ENCODE measurements at regions not wholly inside any gene's neighbourhood (a gene's known extent, or its start where the extent isn't known, plus 50 kb on each side); places are given as distances from the start of the nearest gene placed in this dataset.

DNA sequence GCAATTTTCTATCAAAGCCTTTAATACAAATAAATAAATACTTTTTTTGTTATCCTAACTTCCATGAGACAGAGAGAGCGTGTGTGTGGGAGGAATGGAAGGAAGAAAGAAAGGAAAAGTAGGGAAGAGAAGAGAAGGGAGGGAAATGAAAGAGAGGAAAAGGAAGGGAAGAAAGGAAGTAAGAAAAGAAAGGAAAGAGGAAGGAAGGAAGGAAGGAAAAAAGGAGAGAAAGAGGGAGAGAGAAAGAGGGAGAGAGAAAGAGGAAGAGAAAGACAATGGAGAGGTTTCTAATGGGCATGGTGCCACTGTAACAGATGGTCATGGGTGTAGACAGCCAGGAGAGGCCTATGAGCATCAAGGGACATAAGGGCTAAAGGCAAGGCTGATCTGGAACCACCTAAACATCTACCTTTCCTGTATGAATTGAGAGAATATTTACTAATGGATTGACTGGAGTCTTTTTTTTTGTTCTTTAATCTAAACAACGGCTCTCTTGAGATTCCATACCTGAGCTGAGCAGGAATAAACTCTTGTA is 234.9 kb downstream of the PTPRC start:
- TF ChIP-seq, protein P1, sequence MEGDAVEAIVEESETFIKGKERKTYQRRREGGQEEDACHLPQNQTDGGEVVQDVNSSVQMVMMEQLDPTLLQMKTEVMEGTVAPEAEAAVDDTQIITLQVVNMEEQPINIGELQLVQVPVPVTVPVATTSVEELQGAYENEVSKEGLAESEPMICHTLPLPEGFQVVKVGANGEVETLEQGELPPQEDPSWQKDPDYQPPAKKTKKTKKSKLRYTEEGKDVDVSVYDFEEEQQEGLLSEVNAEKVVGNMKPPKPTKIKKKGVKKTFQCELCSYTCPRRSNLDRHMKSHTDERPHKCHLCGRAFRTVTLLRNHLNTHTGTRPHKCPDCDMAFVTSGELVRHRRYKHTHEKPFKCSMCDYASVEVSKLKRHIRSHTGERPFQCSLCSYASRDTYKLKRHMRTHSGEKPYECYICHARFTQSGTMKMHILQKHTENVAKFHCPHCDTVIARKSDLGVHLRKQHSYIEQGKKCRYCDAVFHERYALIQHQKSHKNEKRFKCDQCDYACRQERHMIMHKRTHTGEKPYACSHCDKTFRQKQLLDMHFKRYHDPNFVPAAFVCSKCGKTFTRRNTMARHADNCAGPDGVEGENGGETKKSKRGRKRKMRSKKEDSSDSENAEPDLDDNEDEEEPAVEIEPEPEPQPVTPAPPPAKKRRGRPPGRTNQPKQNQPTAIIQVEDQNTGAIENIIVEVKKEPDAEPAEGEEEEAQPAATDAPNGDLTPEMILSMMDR (IDR thresholded peaks at IDR 0.05; ENCODE audit: low read depth, low read length), result no peak
- DNase-seq (ENCODE audit: low read depth, low spot score), result no peak
- no peak overlapping the region for H3K4me3 ChIP-seq (ENCODE audit: low read depth, low read length)
- in situ Hi-C loops (cut with HindIII; ENCODE audit: low sequenced_read_pairs), result no loop called here

DNA sequence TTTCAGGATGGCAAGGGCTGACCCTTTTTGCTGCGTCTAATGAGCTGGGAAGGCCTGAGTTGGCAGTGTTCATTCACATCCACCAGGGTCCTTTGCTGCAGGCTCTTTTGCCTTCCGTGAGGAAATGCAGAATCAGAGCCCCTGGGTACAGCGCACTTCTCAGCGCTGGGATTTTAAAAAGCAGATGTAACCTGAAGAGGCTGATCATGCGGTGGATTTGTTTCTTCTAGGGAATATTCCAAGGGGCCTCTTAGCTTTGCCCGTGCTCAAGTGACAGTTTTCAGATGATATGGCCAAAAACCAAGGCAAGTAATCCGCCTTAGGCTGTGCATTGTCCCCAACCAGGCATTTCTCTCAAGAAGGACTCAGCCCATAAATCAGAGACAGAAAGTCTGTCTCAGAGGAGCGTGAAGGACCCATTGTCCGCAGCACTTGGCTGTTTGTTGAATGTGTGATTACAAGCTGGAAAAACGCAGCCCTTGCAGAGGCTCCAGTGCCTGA is 237.6 kb downstream of the PTPRC start:
- in situ Hi-C loops (cut with HindIII; ENCODE audit: low sequenced_read_pairs), result no loop called here
- TF ChIP-seq, protein P1 (IDR thresholded peaks at IDR 0.05; ENCODE audit: low read depth, low read length), result no peak
- H3K4me3 ChIP-seq (ENCODE audit: low read depth, low read length), result no peak overlapping the region
- peak; percentile 34 for DNase-seq (ENCODE audit: low read depth, low spot score)

DNA sequence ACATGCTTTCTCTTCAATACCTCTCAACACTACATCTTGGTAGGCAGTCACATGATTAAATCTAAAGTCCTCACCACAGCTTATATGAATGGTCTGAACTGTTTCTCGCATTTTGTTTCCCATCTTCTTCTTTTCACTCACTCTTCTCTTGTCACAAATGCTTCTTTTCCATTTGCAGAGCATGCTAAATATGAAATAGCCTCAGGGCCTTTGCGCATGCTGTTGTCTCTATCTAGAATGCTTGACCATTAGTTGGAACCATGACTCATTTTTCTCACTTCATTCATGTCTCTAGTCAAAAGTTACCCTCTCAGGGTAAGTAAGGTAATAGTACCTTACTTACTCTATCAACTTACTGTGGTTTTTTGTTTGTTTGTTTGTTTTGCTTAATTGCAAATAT is 239.7 kb downstream of the PTPRC start:
- in situ Hi-C loops (cut with HindIII; ENCODE audit: low sequenced_read_pairs), result no loop called here
- no peak for DNase-seq (ENCODE audit: low read depth, low spot score)
- no peak overlapping the region for H3K4me3 ChIP-seq (ENCODE audit: low read depth, low read length)
- TF ChIP-seq, protein P1 (IDR thresholded peaks at IDR 0.05; ENCODE audit: low read depth, low read length), result no peak

DNA sequence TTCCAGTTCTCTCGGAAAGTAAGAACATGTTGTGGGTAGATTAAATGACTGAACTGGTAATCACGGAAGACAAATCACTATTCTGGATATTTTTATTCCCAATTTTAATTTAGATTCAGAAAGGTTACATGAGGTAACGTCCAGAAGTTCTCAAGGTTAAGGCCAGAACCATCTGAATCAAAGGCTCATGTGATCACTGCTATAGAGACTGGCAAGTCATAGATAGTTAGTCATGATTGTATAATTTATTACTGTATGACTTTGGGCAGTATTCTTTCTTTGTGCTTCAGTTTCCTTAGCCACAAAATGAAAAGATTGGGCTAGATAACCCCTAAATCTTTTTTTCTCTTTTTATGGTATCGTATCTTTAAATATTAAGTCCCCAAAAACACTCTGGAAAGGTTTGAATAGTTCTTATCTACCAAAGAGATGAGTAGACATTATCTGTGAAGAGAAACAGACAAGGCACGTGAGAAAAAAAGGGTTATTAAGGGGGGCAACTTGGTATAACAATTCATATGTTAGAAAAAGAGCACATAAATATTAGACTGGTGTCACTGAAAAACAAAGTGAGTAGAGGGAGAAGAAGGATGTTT is 241.0 kb downstream of the PTPRC start:
- no peak overlapping the region for H3K4me3 ChIP-seq (ENCODE audit: low read depth, low read length)
- peak; percentile 32 for DNase-seq (ENCODE audit: low read depth, low spot score)
- TF ChIP-seq, protein P1 (IDR thresholded peaks at IDR 0.05; ENCODE audit: low read depth, low read length), result no peak
- in situ Hi-C loops (cut with HindIII; ENCODE audit: low sequenced_read_pairs), result no loop called here

DNA sequence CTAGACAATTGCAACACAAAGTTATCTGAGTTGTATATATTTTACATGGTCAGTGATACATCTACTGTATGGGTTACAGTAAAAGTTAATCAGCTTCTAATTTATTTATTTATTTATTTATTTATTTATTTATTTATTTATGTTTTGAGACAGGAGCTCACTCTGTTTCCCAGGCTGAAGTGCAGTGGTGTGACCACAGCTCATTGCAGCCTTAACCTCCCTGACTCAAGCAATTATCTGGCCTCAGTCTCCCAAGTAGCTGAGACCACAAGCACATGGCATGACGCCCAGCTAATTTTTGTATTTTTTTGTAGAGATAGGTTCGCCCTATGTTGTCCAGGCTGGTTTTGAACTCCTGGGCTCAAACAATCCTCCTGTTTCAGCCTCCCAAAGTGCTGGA is 241.6 kb downstream of the PTPRC start:
- in situ Hi-C loops (cut with HindIII; ENCODE audit: low sequenced_read_pairs), result no loop called here
- no peak overlapping the region for H3K4me3 ChIP-seq (ENCODE audit: low read depth, low read length)
- DNase-seq (ENCODE audit: low read depth, low spot score), result peak; percentile 88

DNA sequence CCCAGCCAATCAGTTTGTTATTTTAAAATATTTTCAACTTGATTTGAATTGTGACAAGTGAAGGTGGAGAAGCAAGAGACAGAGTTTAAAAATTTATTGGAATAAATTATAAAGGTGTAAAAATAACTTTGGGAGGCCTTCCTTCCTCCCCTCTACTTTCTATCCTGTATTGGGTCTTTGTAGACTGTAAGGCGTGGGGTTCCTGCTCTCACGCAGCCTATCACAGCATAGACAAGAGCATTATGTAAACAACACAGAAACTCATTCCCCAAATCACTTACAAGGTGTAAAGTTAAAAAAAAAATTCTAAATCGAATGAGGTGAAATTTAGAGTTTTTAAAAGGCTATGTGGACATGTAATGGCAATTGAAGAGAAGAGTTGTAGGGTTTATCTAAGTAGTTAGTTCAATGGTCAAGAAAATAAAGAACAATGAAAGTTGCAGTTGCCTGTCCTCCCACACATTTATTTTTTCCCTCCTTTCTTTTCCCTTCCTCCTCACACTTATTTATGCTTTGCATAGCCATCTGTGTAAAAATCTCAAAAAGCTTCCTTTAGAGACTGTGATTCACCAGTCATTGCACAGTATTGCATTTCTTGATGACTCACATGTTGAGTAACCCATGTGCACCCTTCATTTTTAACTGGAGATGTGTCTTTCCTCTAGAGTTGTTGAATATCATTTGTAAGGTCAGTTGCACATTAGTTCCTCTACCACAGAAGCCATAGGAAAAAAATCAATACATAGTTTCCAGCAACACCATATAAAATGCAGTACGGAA is 242.2 kb downstream of the PTPRC start:
- peak; percentile 95 for DNase-seq (ENCODE audit: low read depth, low spot score)
- TF ChIP-seq, protein P1 (IDR thresholded peaks at IDR 0.05; ENCODE audit: low read depth, low read length), result no peak
- H3K4me3 ChIP-seq (ENCODE audit: low read depth, low read length), result no peak overlapping the region
- in situ Hi-C loops (cut with HindIII; ENCODE audit: low sequenced_read_pairs), result no loop called here

More for the DNA sequence above, 241.6 kb downstream of the PTPRC start:
- TF ChIP-seq, protein P1 (IDR thresholded peaks at IDR 0.05; ENCODE audit: low read depth, low read length), result no peak
